ENCODE measurements at regions not wholly inside any gene's neighbourhood (a gene's known extent, or its start where the extent isn't known, plus 50 kb on each side); places are given as distances from the start of the nearest gene placed in this dataset.

- TF ChIP-seq SRF (IDR thresholded peaks at IDR 0.05; ENCODE audit: low read depth, low read length) (no peak), TARDBP (CRISPR knock-in tag; IDR thresholded peaks at IDR 0.05) (no peak), ZNF644 (CRISPR knock-in tag; IDR thresholded peaks at IDR 0.05; ENCODE audit: low read depth) (no peak), ZMAT3 (CRISPR knock-in tag; conservative IDR thresholded peaks at IDR 0.05) (no peak), HNRNPH1 (optimal IDR thresholded peaks at IDR 0.05; ENCODE audit: low read depth, low read length) (no peak), POLR2A (IDR thresholded peaks at IDR 0.05; ENCODE audit: insufficient read depth in 1 of 2, low read depth in 2 of 2, low read length in 2 of 2) (no peak), ZNF782 (CRISPR knock-in tag; IDR thresholded peaks at IDR 0.05; ENCODE audit: borderline replicate concordance) (no peak), MAZ (IDR thresholded peaks at IDR 0.05; ENCODE audit: borderline replicate concordance, low read depth, low read length) (no peak), MAZ (CRISPR knock-in tag; IDR thresholded peaks at IDR 0.05; ENCODE audit: low read depth) (no peak), CTCF (CRISPR knock-in tag; IDR thresholded peaks at IDR 0.05) (no peak), HOXA7 (CRISPR knock-in tag; IDR thresholded peaks at IDR 0.05) (no peak), EHMT2 (IDR thresholded peaks at IDR 0.05; ENCODE audit: borderline replicate concordance, low read depth, low read length) (no peak), SETDB1 (CRISPR knock-in tag; IDR thresholded peaks at IDR 0.05; ENCODE audit: borderline replicate concordance) (no peak)
These were observed 91.7 kb upstream of the RAB6C start for GRCh38 chr2:129887688-129888266.
